HCT116 (cell line): ENCODE measurements at regions not wholly inside any gene's neighbourhood (a gene's known extent, or its start where the extent isn't known, plus 50 kb on each side); places are given as distances from the start of the nearest gene placed in this dataset.

Experiments
- ATAC-seq: fragments of 200-7000 bp; cut with Tn5 transposase; 2 replicates; pipeline ENCODE4 v1.9.1; 2020; ENCODE audit warnings: mild to moderate bottlenecking, moderate library complexity
- BruUV-seq: library from RNA; stranded (reverse); fragments of 400-500 nt; replicated peaks from 2 replicates; lab custom pipeline; 2021; lab: Mats Ljungman, UMichigan
- CTCF ChIA-PET: fragments of 300-600 bp; sonication (Branson Sonifier 250); formaldehyde crosslinking; loops from one replicate; lab custom pipeline; 2021; ENCODE audit warnings: antibody characterized with exemption; lab: Charles Lee
- POLR2A ChIA-PET: fragments of 300-600, 350-600 bp; sonication (Branson Sonifier 250); formaldehyde crosslinking; loops from one replicate; lab custom pipeline; 2021; ENCODE audit warnings: antibody characterized with exemption; lab: Charles Lee
- RAD21 ChIA-PET, 2 experiments: fragments of 300-600 bp; sonication (Branson Sonifier 250); formaldehyde crosslinking; loops; one replicate each; lab custom pipeline; 2023; ENCODE audit warnings: low total read pairs in 2 of 2; ENCODE audit not compliant: uncharacterized antibody in 2 of 2, unreplicated experiment in 2 of 2, low non-redundant PET in 1 of 2; lab: Charles Lee
- DNase-seq: peaks from one replicate; pipeline ENCODE4 v3.0.0-alpha.2; 2010; ENCODE audit warnings: low read depth, low spot score
- H2AFZ ChIP-seq: fragments of 200-600 bp; shearing (Covaris generic), sonication (generic); 2 replicates; pipeline ENCODE4 v1.6.1; 2017; ENCODE audit warnings: low read depth, mixed run types, mixed read lengths, antibody characterized with exemption, low read length; ENCODE audit not compliant: poor library complexity, severe bottlenecking
- H3K27ac ChIP-seq: 2 replicates; pipeline ENCODE4 v1.5.1; 2012; ENCODE audit warnings: low read depth, low read length
- H3K27me3 ChIP-seq: fragments of 200-600 bp; sonication (generic); 2 replicates; pipeline ENCODE4 v1.6.1; 2016; ENCODE audit warnings: mixed run types, low read length, mixed read lengths; ENCODE audit not compliant: insufficient read depth
- H3K36me3 ChIP-seq, 2 experiments: fragments of 200-500 bp in 1 of 2; fragments of 200-600 bp in 1 of 2; sonication (Bioruptor generic) in 1 of 2; sonication (generic) in 1 of 2; 2 replicates each; pipeline versions ENCODE4 v1.5.1 to v1.6.1; 2014 to 2016; ENCODE audit warnings: low read length in 2 of 2, inconsistent platforms in 1 of 2, mixed read lengths in 1 of 2, mixed run types in 1 of 2; ENCODE audit not compliant: insufficient read depth in 2 of 2, control insufficient read depth in 1 of 2
- H3K4me1 ChIP-seq, 2 experiments: fragments of 200-600 bp in 1 of 2; sonication (generic) in 1 of 2; 2 replicates each; pipeline versions ENCODE4 v1.5.1 to v1.6.1; 2012 to 2017; ENCODE audit warnings: low read length in 2 of 2, inconsistent platforms in 1 of 2, mild to moderate bottlenecking in 1 of 2, mixed read lengths in 1 of 2, mixed run types in 1 of 2, moderate library complexity in 1 of 2; ENCODE audit not compliant: insufficient read depth in 2 of 2, control insufficient read depth in 1 of 2
- H3K4me2 ChIP-seq: fragments of 200-600 bp; sonication (generic); 2 replicates; pipeline ENCODE4 v1.6.1; 2017; ENCODE audit warnings: mixed run types, low read length, mixed read lengths
- H3K4me3 ChIP-seq, 2 experiments: fragments of 200-600 bp in 1 of 2; sonication (generic) in 1 of 2; replicated peaks in 1 of 2; 2 replicates each; pipeline ENCODE4 v1.5.1; 2011 to 2016; ENCODE audit warnings: low read length in 2 of 2, control low read depth in 1 of 2, low read depth in 1 of 2, mild to moderate bottlenecking in 1 of 2, mixed read lengths in 1 of 2, mixed run types in 1 of 2
- H3K79me2 ChIP-seq: fragments of 200-600 bp; sonication (generic); 2 replicates; pipeline ENCODE4 v1.6.1; 2017; ENCODE audit warnings: mild to moderate bottlenecking, mixed run types, low read length, moderate library complexity, mixed read lengths; ENCODE audit not compliant: insufficient read depth
- H3K9ac ChIP-seq: fragments of 200-600 bp; sonication (generic); 2 replicates; pipeline ENCODE4 v1.6.1; 2016; ENCODE audit warnings: low read length, mixed read lengths
- H3K9me2 ChIP-seq: fragments of 200-600 bp; sonication (generic), shearing (Covaris generic); 2 replicates; pipeline ENCODE4 v1.6.1; 2017; ENCODE audit warnings: mixed run types, mild to moderate bottlenecking, moderate library complexity; ENCODE audit not compliant: insufficient read depth
- H3K9me3 ChIP-seq, 2 experiments: fragments of 200-500 bp in 1 of 2; fragments of 200-600 bp in 1 of 2; sonication (Bioruptor generic) in 1 of 2; sonication (generic) in 1 of 2; 2 replicates each; pipeline ENCODE4 v1.6.1; 2014 to 2017; ENCODE audit warnings: low read length in 2 of 2, mixed read lengths in 2 of 2, inconsistent platforms in 1 of 2, low read depth in 1 of 2, mild to moderate bottlenecking in 1 of 2, mixed run types in 1 of 2, moderate library complexity in 1 of 2; ENCODE audit not compliant: control insufficient read depth in 1 of 2, insufficient read depth in 1 of 2
- H4K20me1 ChIP-seq: fragments of 200-600 bp; sonication (generic), shearing (Covaris generic); 2 replicates; pipeline ENCODE4 v1.6.1; 2017; ENCODE audit warnings: mixed run types, mild to moderate bottlenecking, moderate library complexity; ENCODE audit not compliant: insufficient read depth
- EGR1 ChIP-seq: IDR thresholded peaks from 2 replicates; pipeline ENCODE4 v1.6.1; 2012; ENCODE audit warnings: low read depth
- ELF1 ChIP-seq: IDR thresholded peaks from 2 replicates; pipeline ENCODE4 v1.6.1; 2012; ENCODE audit warnings: low read depth, borderline replicate concordance
- EZH2phosphoT487 ChIP-seq: fragments of 200-600 bp; IDR thresholded peaks from 2 replicates; pipeline ENCODE4 v1.6.1; 2018; ENCODE audit warnings: antibody characterized with exemption, borderline replicate concordance
- RAD21 ChIP-seq: IDR thresholded peaks from 2 replicates; pipeline ENCODE4 v1.6.1; 2012; ENCODE audit warnings: low read depth, mild to moderate bottlenecking
- SIN3A ChIP-seq: IDR thresholded peaks from 2 replicates; pipeline ENCODE4 v1.6.1; 2012; ENCODE audit warnings: low read depth
- SRF ChIP-seq: IDR thresholded peaks from 2 replicates; pipeline ENCODE4 v1.6.1; 2012; ENCODE audit warnings: low read depth
- TCF7L2 ChIP-seq: IDR thresholded peaks from 2 replicates; pipeline ENCODE4 v1.7.0; 2011; ENCODE audit warnings: borderline replicate concordance, inconsistent platforms; ENCODE audit not compliant: insufficient read depth, insufficient read length; ENCODE audit errors: extremely low read depth
- YY1 ChIP-seq: IDR thresholded peaks from 2 replicates; pipeline ENCODE4 v1.6.1; 2011; ENCODE audit warnings: low read length, low read depth, moderate library complexity, mild to moderate bottlenecking; ENCODE audit not compliant: insufficient replicate concordance; ENCODE audit errors: extremely low read depth
- ZBTB33 ChIP-seq: IDR thresholded peaks from 2 replicates; pipeline ENCODE4 v1.6.1; 2011; ENCODE audit warnings: mild to moderate bottlenecking, low read length, moderate library complexity; ENCODE audit not compliant: insufficient replicate concordance; ENCODE audit errors: extremely low read depth
- ZFX ChIP-seq: fragments of 450-650 bp; IDR thresholded peaks from 2 replicates; pipeline ENCODE4 v1.6.1; 2017
- ZNF274 ChIP-seq: fragments of 200-500 bp; sonication (Bioruptor generic); IDR thresholded peaks from 2 replicates; pipeline ENCODE4 v1.6.1; 2014; ENCODE audit warnings: mild to moderate bottlenecking, low read depth, low read length, inconsistent platforms
- intact Hi-C: fragments of 100-400 bp; cut with micrococcal nuclease; formaldehyde crosslinking; loops from 2 replicates; pipeline ENCODE4 v1.10.0; 2022

GRCh38 chr17:77403854-77404253 lies 263.1 kb downstream of the SEC14L1 start:
- Histone ChIP-seq H3K27me3 (no peaks in the 10 kb centered on the region), H4K20me1 (no peaks in the 10 kb centered on the region; the same call in 1 of the 2 replicates), H3K4me2 (no peak overlapping the region), H3K27ac (no peak overlapping the region), H3K9me3 (no peaks in the 10 kb centered on the region), H3K4me1 (peaks cover 0 to 9% of the 10 kb centered on the region in 2 experiments; a peak in 2 of 4 replicates), H3K9me2 (no peaks in the 10 kb centered on the region), H3K36me3 (0 out of 4 replicates have a peak, but pooled peaks cover 0 to 2% of the 10 kb centered on the region in 2 experiments), H2AFZ (no peak overlapping the region), H3K4me3 (no peak overlapping the region), H3K9ac (no peak overlapping the region), H3K79me2 (peaks cover 83% of the 10 kb centered on the region)
- CTCF ChIA-PET, result no interaction called here
- ATAC-seq, result no peak
- no TSS peak for BruUV-seq
- RAD21 ChIA-PET, result no interaction called here
- no peak for TF ChIP-seq EZH2phosphoT487
- no peak for TF ChIP-seq ELF1
- TF ChIP-seq ZNF274, result no peak
- TF ChIP-seq ZBTB33, result no peak
- no peak for TF ChIP-seq SRF
- no peak for TF ChIP-seq RAD21
- POLR2A ChIA-PET, result no interaction called here
- intact Hi-C loops, result no loop called here
- DNase-seq, result no peak

GRCh38 chr17:77404812-77405581 lies 264.2 kb downstream of the SEC14L1 start:
- Histone ChIP-seq H3K9me2 (no peaks in the 10 kb centered on the region), H3K4me1 (peaks cover 0 to 15% of the 10 kb centered on the region in 2 experiments; a peak in 2 of 4 replicates), H4K20me1 (no peaks in the 10 kb centered on the region; the same call in 1 of the 2 replicates), H3K9ac (no peak overlapping the region), H2AFZ (no peak overlapping the region), H3K4me2 (no peak overlapping the region), H3K9me3 (no peaks in the 10 kb centered on the region), H3K79me2 (peaks cover 83% of the 10 kb centered on the region), H3K27ac (no peak overlapping the region), H3K36me3 (0 out of 4 replicates have a peak, but pooled peaks cover 0 to 2% of the 10 kb centered on the region in 2 experiments), H3K27me3 (no peaks in the 10 kb centered on the region), H3K4me3 (no peak overlapping the region)
- ATAC-seq, result no peak
- no TSS peak for BruUV-seq
- ChIA-PET POLR2A (no interaction called here), RAD21 (no interaction called here), CTCF (no interaction called here)
- intact Hi-C loops, result no loop called here
- TF ChIP-seq SIN3A, result no peak
- TF ChIP-seq YY1, result no peak
- no peak for TF ChIP-seq EZH2phosphoT487
- no peak for TF ChIP-seq TCF7L2
- no peak for TF ChIP-seq EGR1
- TF ChIP-seq ZFX, result no peak
- no peak for TF ChIP-seq RAD21
- DNase-seq, result no peak
